ENCODE measurements at regions not wholly inside any gene's neighbourhood (a gene's known extent, or its start where the extent isn't known, plus 50 kb on each side); places are given as distances from the start of the nearest gene placed in this dataset.

DNA sequence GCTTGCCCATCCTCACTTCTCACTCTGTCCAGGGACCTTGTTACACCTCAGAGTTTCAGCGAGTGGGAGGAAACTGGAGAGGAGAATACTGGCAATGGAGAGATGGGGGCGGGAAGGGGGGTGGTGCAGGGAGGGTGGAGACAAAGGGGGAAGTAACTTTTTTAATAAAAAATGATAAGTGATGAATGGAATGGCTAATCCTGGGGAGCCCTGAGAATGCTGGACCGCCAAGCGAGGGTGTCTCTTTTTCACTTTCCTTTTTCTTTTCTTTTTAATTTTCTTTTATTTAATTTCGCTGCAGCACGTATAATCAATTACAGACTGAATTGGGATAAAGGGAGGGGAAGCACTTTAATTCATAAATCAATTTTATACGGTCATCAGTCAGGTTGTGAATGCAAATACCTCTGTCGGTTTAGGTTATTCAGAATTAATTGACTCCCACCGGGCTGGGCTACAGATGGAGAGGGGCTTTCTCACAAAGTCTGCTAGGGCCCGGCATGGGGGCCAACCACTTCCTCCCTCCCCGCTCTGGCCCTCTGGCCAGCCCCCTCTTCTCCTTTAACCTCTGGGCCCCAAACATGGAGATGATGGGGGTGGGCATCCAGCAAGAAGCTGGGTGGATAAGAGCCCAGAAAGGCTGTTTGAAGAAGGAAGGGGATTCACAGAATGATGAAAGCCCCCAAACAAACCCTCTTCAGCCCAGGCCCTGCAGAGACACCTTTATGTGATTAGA, 106.8 kb upstream of the BOC start:
- DNase-seq (ENCODE audit: low read depth): no peak
- H3K4me3 ChIP-seq (ENCODE audit: low read depth, low read length): no peak overlapping the region
- TF ChIP-seq, protein P1, sequence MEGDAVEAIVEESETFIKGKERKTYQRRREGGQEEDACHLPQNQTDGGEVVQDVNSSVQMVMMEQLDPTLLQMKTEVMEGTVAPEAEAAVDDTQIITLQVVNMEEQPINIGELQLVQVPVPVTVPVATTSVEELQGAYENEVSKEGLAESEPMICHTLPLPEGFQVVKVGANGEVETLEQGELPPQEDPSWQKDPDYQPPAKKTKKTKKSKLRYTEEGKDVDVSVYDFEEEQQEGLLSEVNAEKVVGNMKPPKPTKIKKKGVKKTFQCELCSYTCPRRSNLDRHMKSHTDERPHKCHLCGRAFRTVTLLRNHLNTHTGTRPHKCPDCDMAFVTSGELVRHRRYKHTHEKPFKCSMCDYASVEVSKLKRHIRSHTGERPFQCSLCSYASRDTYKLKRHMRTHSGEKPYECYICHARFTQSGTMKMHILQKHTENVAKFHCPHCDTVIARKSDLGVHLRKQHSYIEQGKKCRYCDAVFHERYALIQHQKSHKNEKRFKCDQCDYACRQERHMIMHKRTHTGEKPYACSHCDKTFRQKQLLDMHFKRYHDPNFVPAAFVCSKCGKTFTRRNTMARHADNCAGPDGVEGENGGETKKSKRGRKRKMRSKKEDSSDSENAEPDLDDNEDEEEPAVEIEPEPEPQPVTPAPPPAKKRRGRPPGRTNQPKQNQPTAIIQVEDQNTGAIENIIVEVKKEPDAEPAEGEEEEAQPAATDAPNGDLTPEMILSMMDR (IDR thresholded peaks at IDR 0.05; ENCODE audit: low read depth, low read length, missing control alignments): no peak

DNA sequence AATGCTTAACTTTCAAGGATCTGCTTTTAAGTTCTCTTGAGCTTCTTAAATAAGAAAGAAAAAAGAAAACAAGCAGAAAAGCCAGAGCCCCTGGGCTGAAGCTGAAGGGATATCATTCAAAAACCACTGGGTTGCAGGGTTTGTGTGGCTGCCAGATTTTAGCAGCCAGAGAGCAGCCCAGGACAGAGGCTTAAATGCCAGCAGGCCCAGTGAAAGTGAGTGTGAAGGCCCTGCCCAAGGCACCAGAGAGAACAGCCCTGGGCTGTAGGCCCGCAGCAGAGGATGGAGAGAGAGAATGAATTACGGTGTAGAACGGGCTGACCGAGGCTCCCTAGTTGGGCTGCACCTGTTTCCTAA, 106.3 kb upstream of the BOC start:
- TF ChIP-seq, protein P1 (IDR thresholded peaks at IDR 0.05; ENCODE audit: low read depth, low read length, missing control alignments): no peak
- H3K4me3 ChIP-seq (ENCODE audit: low read depth, low read length): no peak overlapping the region
- no peak for DNase-seq (ENCODE audit: low read depth)

DNA sequence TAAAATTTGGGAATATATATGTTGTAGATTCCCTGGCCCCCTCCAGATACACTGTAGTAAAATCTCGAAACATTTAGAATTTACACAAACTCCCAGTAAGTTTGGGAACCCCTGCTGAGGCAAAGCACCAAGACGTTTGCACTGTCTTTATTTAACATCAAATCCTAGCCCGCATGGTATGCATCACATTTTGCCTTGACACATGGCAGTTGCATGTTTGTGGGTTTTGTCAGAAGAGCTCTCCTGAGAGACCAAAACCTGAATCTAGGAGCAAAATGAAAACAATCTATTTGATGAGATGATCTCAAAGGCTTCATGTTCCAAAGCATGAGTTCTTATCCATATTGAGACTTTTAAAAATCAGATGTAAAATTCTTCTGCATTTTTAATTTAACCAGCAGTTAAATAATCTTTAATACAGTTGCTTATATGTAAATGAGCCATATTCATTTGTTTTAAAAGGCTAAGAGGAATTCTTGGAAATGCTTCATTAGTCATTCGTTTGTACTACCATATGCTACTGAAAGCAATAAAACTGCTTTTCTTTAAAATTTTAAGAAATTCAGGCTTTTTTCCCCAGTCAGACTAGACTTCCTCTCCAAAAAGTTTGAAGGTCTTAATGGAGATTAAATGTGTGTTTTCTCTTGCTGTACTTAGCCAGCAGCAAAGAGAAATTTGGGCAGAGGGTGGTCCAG, 105.2 kb upstream of the BOC start:
- TF ChIP-seq, protein P1 (IDR thresholded peaks at IDR 0.05; ENCODE audit: low read depth, low read length, missing control alignments): no peak
- H3K4me3 ChIP-seq (ENCODE audit: low read depth, low read length): no peak overlapping the region
- no peak for DNase-seq (ENCODE audit: low read depth)

DNA sequence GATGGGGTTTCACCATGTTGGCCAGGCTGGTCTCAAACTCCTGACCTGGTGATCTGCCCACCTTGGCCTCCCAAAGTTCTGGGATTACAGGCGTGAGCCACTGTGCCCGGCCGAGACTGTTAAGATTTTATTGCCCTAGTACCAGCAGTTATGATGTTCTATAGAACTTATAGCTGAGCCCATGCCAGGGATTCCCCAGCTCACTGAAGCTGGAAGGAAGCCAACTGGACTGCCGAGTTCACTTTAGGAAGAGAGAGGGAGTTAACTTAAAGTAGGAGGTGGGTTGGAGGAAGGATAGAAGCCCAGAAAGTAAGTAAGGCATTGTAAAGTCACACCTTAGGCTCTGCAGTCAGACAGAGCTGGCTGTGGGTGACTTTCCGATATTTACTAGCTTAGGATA, 101.1 kb upstream of the BOC start:
- TF ChIP-seq, protein P1 (IDR thresholded peaks at IDR 0.05; ENCODE audit: low read depth, low read length, missing control alignments): no peak
- no peak overlapping the region for H3K4me3 ChIP-seq (ENCODE audit: low read depth, low read length)
- DNase-seq (ENCODE audit: low read depth): no peak

DNA sequence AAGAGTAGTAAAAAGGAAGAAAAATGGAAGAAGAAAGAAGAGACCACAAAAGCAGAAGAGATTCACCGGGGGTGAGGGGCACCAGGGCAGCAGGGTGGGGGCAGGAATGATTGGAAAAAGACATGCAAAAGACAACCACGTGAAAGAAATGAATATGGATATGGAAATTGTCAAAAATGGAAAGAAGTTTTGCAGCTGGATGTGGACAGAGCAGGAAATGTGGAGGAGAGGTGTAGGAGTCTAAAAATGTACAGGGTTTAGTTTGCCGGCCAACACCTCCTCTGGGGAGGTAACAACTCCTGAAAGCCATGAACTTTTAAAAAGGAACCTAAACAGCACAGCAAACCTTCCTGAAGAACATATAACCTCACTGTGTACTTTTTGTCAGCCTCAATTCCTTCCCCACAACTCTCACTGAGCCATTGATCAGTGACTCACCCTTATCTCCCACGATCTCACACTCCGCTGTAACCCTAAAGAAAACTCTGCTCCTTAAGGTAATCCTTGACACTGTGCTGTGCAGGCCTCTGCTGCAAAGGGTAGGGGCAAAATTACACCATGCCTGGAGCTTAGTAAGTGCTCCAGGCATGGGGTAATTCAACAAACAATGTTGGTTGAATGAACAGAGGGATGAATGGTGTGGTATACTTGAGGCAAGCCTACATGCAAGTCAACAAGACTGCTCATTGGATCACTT, 100.2 kb upstream of the BOC start:
- TF ChIP-seq, protein P1 (IDR thresholded peaks at IDR 0.05; ENCODE audit: low read depth, low read length, missing control alignments): no peak
- H3K4me3 ChIP-seq (ENCODE audit: low read depth, low read length): no peak overlapping the region
- DNase-seq (ENCODE audit: low read depth): no peak

DNA sequence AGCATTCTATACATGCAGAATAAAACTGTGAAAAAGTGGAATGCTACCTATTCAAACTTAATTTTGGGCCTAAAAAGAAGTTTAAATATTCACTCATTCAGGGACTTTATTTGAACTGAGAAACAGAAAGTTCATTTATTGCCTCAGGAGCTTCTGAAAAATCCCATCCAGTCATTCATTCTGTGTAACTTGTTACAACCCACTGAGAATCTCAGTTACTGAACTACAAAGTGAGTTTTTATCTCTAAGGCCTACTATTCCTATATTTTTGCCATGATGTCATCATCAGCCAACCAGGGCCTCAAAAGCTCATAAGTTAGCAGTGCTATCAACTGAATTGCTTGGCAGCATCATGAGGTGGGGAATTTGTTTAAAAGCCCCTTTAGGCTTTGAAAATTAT, 98.0 kb upstream of the BOC start:
- TF ChIP-seq, protein P1 (IDR thresholded peaks at IDR 0.05; ENCODE audit: low read depth, low read length, missing control alignments): no peak
- no peak overlapping the region for H3K4me3 ChIP-seq (ENCODE audit: low read depth, low read length)
- no peak for DNase-seq (ENCODE audit: low read depth)

Measured in GM12864 (cell line).